CD14-positive monocyte (primary cell): ENCODE measurements at regions not wholly inside any gene's neighbourhood (a gene's known extent, or its start where the extent isn't known, plus 50 kb on each side); places are given as distances from the start of the nearest gene placed in this dataset.

Source experiments
- DNase-seq, 3 donors: peaks; one replicate each; pipeline ENCODE4 v3.0.0-alpha.2; 2011 to 2022
- H2AFZ ChIP-seq: 2 replicates; pipeline ENCODE4 v1.6.0; 2012; ENCODE audit warnings: mild to moderate bottlenecking, low read depth, low read length, inconsistent platforms; ENCODE audit not compliant: insufficient read depth, poor library complexity, severe bottlenecking
- H3K27ac ChIP-seq, 2 donors: 1 replicate in 1 of 2; 2 replicates in 1 of 2; pipeline ENCODE4 v1.5.1; 2012 to 2013; ENCODE audit warnings: low read length in 2 of 2, control low read depth in 1 of 2, inconsistent platforms in 1 of 2, low read depth in 1 of 2, mild to moderate bottlenecking in 1 of 2
- H3K27me3 ChIP-seq, 2 donors: one replicate each; pipeline versions ENCODE4 v1.6.0 to v1.6.1; 2011 to 2013; ENCODE audit warnings: low read length in 2 of 2; ENCODE audit not compliant: control insufficient read depth in 2 of 2, insufficient read depth in 2 of 2
- H3K36me3 ChIP-seq, 2 donors: replicated peaks in 1 of 2; 1 replicate in 1 of 2; 2 replicates in 1 of 2; pipeline versions ENCODE4 v1.5.1 to v1.6.1; 2012 to 2013; ENCODE audit warnings: low read length in 2 of 2, control low read depth in 1 of 2, inconsistent platforms in 1 of 2, mild to moderate bottlenecking in 1 of 2; ENCODE audit not compliant: insufficient read depth in 2 of 2, control insufficient read depth in 1 of 2
- H3K4me1 ChIP-seq, 2 donors: 1 replicate in 1 of 2; 2 replicates in 1 of 2; pipeline versions ENCODE4 v1.5.1 to v1.6.1; 2012 to 2013; ENCODE audit warnings: low read length in 2 of 2, control low read depth in 1 of 2, inconsistent platforms in 1 of 2, mild to moderate bottlenecking in 1 of 2, moderate library complexity in 1 of 2; ENCODE audit not compliant: insufficient read depth in 2 of 2, control insufficient read depth in 1 of 2
- H3K4me2 ChIP-seq: replicated peaks from 2 replicates; pipeline ENCODE3; 2012; ENCODE audit warnings: low read length, moderate library complexity, mild to moderate bottlenecking; ENCODE audit not compliant: poor library complexity, severe bottlenecking; ENCODE audit errors: extremely low read depth
- H3K4me3 ChIP-seq, 3 experiments: fragments of 200-600 bp in 1 of 3; sonication (generic) in 1 of 3; replicated peaks in 1 of 3; 1 replicate in 2 of 3; 2 replicates in 1 of 3; pipeline ENCODE4 v1.5.1; 2011 to 2013; ENCODE audit warnings: low read length in 3 of 3, mild to moderate bottlenecking in 3 of 3, control low read depth in 2 of 3, low read depth in 2 of 3, inconsistent platforms in 1 of 3, moderate library complexity in 1 of 3
- H3K79me2 ChIP-seq: 2 replicates; pipeline ENCODE4 v1.6.0; 2012; ENCODE audit warnings: mild to moderate bottlenecking, control low read depth, inconsistent platforms, low read length, moderate library complexity; ENCODE audit not compliant: insufficient read depth
- H3K9ac ChIP-seq: 2 replicates; pipeline ENCODE4 v1.6.0; 2017; ENCODE audit warnings: low read length, mild to moderate bottlenecking; ENCODE audit not compliant: insufficient read depth, poor library complexity, severe bottlenecking
- H3K9me3 ChIP-seq, 2 donors: replicated peaks in 1 of 2; 1 replicate in 1 of 2; 2 replicates in 1 of 2; pipeline versions ENCODE4 v1.5.1 to v1.6.1; 2012 to 2013; ENCODE audit warnings: low read length in 2 of 2, control low read depth in 1 of 2; ENCODE audit not compliant: control insufficient read depth in 1 of 2, insufficient read depth in 1 of 2
- H4K20me1 ChIP-seq: 2 replicates; pipeline ENCODE4 v1.6.0; 2012; ENCODE audit warnings: mild to moderate bottlenecking, low read length, control low read depth, moderate library complexity; ENCODE audit not compliant: insufficient read depth
- H3K27ac Mint-ChIP-seq, 7 donors: one replicate each; pipeline ENCODE4 v1.8.0; 2020; ENCODE audit warnings: mild to moderate bottlenecking in 7 of 7, mixed read lengths in 7 of 7, moderate library complexity in 6 of 7, inconsistent platforms in 2 of 7
- H3K27me3 Mint-ChIP-seq, 3 donors: one replicate each; pipeline ENCODE4 v1.8.0; 2021 to 2022; ENCODE audit warnings: low read depth in 3 of 3, mild to moderate bottlenecking in 3 of 3, mixed read lengths in 3 of 3, moderate library complexity in 3 of 3, inconsistent platforms in 1 of 3
- H3K36me3 Mint-ChIP-seq, 2 donors: one replicate each; pipeline ENCODE4 v1.8.0; 2020; ENCODE audit warnings: mixed read lengths in 2 of 2, inconsistent platforms in 1 of 2, mild to moderate bottlenecking in 1 of 2
- H3K4me1 Mint-ChIP-seq: one replicate; pipeline ENCODE4 v1.8.0; 2020; ENCODE audit warnings: mild to moderate bottlenecking, mixed read lengths
- H3K4me3 Mint-ChIP-seq, 2 donors: one replicate each; pipeline ENCODE4 v1.8.0; 2020; ENCODE audit warnings: mild to moderate bottlenecking in 2 of 2, mixed read lengths in 2 of 2, moderate library complexity in 1 of 2
- H3K9me3 Mint-ChIP-seq, 7 donors: one replicate each; pipeline ENCODE4 v1.8.0; 2020 to 2022; ENCODE audit warnings: mixed read lengths in 7 of 7, mild to moderate bottlenecking in 6 of 7, moderate library complexity in 6 of 7, inconsistent platforms in 2 of 7
- WGBS: methylation state at CpG from one replicate; pipeline ENCODE4 v1.1.5; 2013; ENCODE audit warnings: missing lambda C conversion rate; ENCODE audit not compliant: insufficient coverage; 5-methylcytosine and 5-hydroxymethylcytosine counted together
- intact Hi-C, 2 donors: fragments of 100-400 bp; cut with micrococcal nuclease; formaldehyde crosslinking; loops; one replicate each; pipeline versions ENCODE4 v1.15.0 to v1.15.1; 2023
- TF ChIP-seq, protein P1 (sequence below): fragments of 200-600 bp; IDR thresholded peaks from one replicate; pipeline ENCODE4 v1.8.0; 2022; ENCODE audit warnings: antibody characterized with exemption, mild to moderate bottlenecking

DNA sequence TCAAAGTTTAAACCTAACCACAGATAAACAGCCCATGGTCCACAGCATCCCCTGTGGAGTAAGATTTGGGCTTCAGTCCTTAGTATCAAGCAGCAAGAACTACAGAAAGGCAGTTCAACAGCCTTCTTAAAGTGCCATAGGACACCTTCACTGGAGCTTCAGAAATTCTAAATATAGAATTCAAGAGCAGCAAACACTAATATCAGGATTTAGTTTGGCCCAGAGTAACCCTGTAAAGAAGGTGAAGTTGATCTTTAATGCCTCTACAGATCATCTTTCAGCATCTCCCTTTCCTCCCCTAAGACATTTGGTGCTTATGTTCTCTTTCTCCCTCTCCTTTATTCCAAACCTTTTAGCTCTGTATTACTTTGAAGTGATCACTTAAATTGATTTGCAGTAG lies 59.5 kb upstream of the ARHGAP5 start:
- H2AFZ ChIP-seq: no peak overlapping the region
- Mint-ChIP-seq H3K4me3 (no peak overlapping the region), H3K9me3 (peaks cover 0 to 10% (median 2%) of the 10 kb centered on the region in 7 donors), H3K36me3 (no peaks in the 10 kb centered on the region), H3K27me3 (peaks cover 0 to 3% (median 3%) of the 10 kb centered on the region in 3 donors), H3K27ac (no peak overlapping the region), H3K4me1 (no peaks in the 10 kb centered on the region)
- no peaks in the 10 kb centered on the region for H3K9me3 ChIP-seq
- H3K9ac ChIP-seq: no peak overlapping the region
- no peaks in the 10 kb centered on the region for H3K4me1 ChIP-seq
- intact Hi-C loops: no loop called here
- no peaks in the 10 kb centered on the region for H3K79me2 ChIP-seq
- H3K4me2 ChIP-seq: no peak overlapping the region
- H3K27me3 ChIP-seq: no peaks in the 10 kb centered on the region
- H3K27ac ChIP-seq: no peak overlapping the region
- H4K20me1 ChIP-seq: no peaks in the 10 kb centered on the region
- TF ChIP-seq, protein P1, sequence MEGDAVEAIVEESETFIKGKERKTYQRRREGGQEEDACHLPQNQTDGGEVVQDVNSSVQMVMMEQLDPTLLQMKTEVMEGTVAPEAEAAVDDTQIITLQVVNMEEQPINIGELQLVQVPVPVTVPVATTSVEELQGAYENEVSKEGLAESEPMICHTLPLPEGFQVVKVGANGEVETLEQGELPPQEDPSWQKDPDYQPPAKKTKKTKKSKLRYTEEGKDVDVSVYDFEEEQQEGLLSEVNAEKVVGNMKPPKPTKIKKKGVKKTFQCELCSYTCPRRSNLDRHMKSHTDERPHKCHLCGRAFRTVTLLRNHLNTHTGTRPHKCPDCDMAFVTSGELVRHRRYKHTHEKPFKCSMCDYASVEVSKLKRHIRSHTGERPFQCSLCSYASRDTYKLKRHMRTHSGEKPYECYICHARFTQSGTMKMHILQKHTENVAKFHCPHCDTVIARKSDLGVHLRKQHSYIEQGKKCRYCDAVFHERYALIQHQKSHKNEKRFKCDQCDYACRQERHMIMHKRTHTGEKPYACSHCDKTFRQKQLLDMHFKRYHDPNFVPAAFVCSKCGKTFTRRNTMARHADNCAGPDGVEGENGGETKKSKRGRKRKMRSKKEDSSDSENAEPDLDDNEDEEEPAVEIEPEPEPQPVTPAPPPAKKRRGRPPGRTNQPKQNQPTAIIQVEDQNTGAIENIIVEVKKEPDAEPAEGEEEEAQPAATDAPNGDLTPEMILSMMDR: no peak
- H3K36me3 ChIP-seq: no peaks in the 10 kb centered on the region
- no peak for DNase-seq
- H3K4me3 ChIP-seq: no peak overlapping the region

DNA sequence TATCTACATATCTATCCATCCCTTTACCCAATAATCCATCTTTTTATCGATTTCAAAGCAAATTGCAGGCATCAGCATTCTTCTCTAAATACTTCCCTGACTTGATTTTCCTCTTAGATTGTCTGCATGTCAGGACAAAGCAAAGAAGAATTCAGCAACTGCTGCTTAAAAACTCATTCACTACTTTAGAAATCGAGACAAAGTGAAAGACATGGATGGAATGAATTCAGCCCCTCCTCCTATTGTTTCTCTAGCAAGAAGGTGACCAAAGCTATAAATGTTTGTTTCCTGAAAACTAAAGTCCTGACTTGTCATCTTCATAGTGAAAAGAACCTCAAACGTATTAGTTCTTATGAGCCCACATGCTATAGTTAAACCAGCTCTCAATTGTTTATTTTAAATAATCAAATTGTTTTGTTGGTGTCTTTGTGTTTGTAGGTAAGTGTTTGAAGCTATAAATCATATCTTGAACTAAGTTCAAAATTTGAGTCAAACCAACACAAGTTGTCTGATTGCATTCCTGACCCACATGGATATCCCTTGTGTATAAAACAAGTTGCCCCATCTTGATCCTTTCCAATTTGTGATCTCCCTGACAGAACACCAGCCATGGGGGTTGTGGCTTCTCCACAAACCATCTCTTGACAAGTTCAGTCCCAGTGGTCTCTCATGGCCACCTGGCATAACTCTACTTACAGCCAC lies 58.6 kb upstream of the ARHGAP5 start:
- Histone ChIP-seq H3K27ac (no peak overlapping the region), H3K9ac (no peak overlapping the region), H4K20me1 (no peaks in the 10 kb centered on the region), H2AFZ (no peak overlapping the region), H3K4me3 (no peak overlapping the region), H3K4me2 (no peak overlapping the region), H3K79me2 (no peaks in the 10 kb centered on the region), H3K4me1 (no peaks in the 10 kb centered on the region), H3K27me3 (no peaks in the 10 kb centered on the region), H3K36me3 (no peaks in the 10 kb centered on the region), H3K9me3 (no peaks in the 10 kb centered on the region)
- whole genome bisulfite sequencing: no CpG with 5 or more reads among the region's 3 CpGs
- Mint-ChIP-seq H3K9me3 (peaks cover 0 to 6% (median 2%) of the 10 kb centered on the region in 7 donors), H3K36me3 (no peaks in the 10 kb centered on the region), H3K27me3 (peaks cover 0 to 3% (median 3%) of the 10 kb centered on the region in 3 donors), H3K27ac (no peak overlapping the region), H3K4me3 (no peak overlapping the region), H3K4me1 (no peaks in the 10 kb centered on the region)
- intact Hi-C loops: no loop called here
- TF ChIP-seq, protein P1: no peak
- DNase-seq: no peak
